ENCODE measurements at regions not wholly inside any gene's neighbourhood (a gene's known extent, or its start where the extent isn't known, plus 50 kb on each side); places are given as distances from the start of the nearest gene placed in this dataset.

- no peak for TF ChIP-seq CTCF (IDR thresholded peaks at IDR 0.05 in 4 of 5, conservative IDR thresholded peaks at IDR 0.05 in 1 of 5)
- TF ChIP-seq POLR2A (IDR thresholded peaks at IDR 0.05), result no peak
These were observed 99.7 kb downstream of the LMO4 start for GRCh38 chr1:87428367-87428766.

Data from gastrocnemius medialis (tissue), 4 donors.